Bronchial epithelial cell (primary cell): ENCODE measurements at regions not wholly inside any gene's neighbourhood (a gene's known extent, or its start where the extent isn't known, plus 50 kb on each side); places are given as distances from the start of the nearest gene placed in this dataset.

Source experiments
- DNase-seq: peaks from one replicate; pipeline ENCODE4 v3.0.0-alpha.2; 2010; ENCODE audit warnings: low read depth
- FAIRE-seq: peaks from 2 replicates; lab custom pipeline; 2011; peaks lifted over from hg19 to GRCh38; lab: Jason Lieb, UNC
- H3K27me3 ChIP-seq: 2 replicates; pipeline ENCODE4 v1.5.1; 2011; ENCODE audit warnings: low read length; ENCODE audit not compliant: control insufficient read depth, insufficient read depth
- H3K36me3 ChIP-seq: 2 replicates; pipeline ENCODE4 v1.5.1; 2011; ENCODE audit warnings: low read length; ENCODE audit not compliant: control insufficient read depth, insufficient read depth
- H3K4me3 ChIP-seq: 2 replicates; pipeline ENCODE4 v1.5.1; 2011; ENCODE audit warnings: mild to moderate bottlenecking, low read depth, low read length, control low read depth
- CTCF ChIP-seq: IDR thresholded peaks from 2 replicates; pipeline ENCODE4 v1.5.1; 2011; ENCODE audit warnings: mild to moderate bottlenecking, moderate library complexity, low read length, control low read depth, inconsistent platforms; ENCODE audit not compliant: insufficient read depth, severe bottlenecking

GRCh38 chr3:182478369-182478768 is 314.9 kb upstream of the ATP11B start:
- no peaks in the 10 kb centered on the region for H3K27me3 ChIP-seq
- no peaks in the 10 kb centered on the region for H3K36me3 ChIP-seq
- DNase-seq = no peak
- no peak for FAIRE-seq
- no peak for TF ChIP-seq CTCF
- no peak overlapping the region for H3K4me3 ChIP-seq

GRCh38 chr3:182479419-182480336 is 313.6 kb upstream of the ATP11B start:
- Histone ChIP-seq H3K27me3 (no peaks in the 10 kb centered on the region), H3K4me3 (no peak overlapping the region), H3K36me3 (no peaks in the 10 kb centered on the region)
- DNase-seq (no peak), FAIRE-seq (no peak)
- TF ChIP-seq CTCF = no peak

- FAIRE-seq (no peak), DNase-seq (no peak)
- no peak for TF ChIP-seq CTCF
- no peak overlapping the region for H3K4me3 ChIP-seq
- H3K36me3 ChIP-seq = no peaks in the 10 kb centered on the region
- H3K27me3 ChIP-seq = no peaks in the 10 kb centered on the region
Measured at GRCh38 chr3:182482705-182483104, 310.6 kb upstream of the ATP11B start.

GRCh38 chr3:182484682-182485081 is 308.6 kb upstream of the ATP11B start:
- no peaks in the 10 kb centered on the region for H3K27me3 ChIP-seq
- no peak overlapping the region for H3K4me3 ChIP-seq
- H3K36me3 ChIP-seq = no peaks in the 10 kb centered on the region
- DNase-seq = no peak
- FAIRE-seq = no peak
- TF ChIP-seq CTCF = no peak

- FAIRE-seq (no peak), DNase-seq (peak; percentile 50)
Measured at GRCh38 chr3:182485301-182485700, 308.0 kb upstream of the ATP11B start.

More at GRCh38 chr3:182485301-182485700, 308.0 kb upstream of the ATP11B start:
- no peak for TF ChIP-seq CTCF
- no peak overlapping the region for H3K4me3 ChIP-seq
- H3K27me3 ChIP-seq = no peaks in the 10 kb centered on the region
- no peaks in the 10 kb centered on the region for H3K36me3 ChIP-seq
